ENCODE measurements at regions not wholly inside any gene's neighbourhood (a gene's known extent, or its start where the extent isn't known, plus 50 kb on each side); places are given as distances from the start of the nearest gene placed in this dataset.

DNA sequence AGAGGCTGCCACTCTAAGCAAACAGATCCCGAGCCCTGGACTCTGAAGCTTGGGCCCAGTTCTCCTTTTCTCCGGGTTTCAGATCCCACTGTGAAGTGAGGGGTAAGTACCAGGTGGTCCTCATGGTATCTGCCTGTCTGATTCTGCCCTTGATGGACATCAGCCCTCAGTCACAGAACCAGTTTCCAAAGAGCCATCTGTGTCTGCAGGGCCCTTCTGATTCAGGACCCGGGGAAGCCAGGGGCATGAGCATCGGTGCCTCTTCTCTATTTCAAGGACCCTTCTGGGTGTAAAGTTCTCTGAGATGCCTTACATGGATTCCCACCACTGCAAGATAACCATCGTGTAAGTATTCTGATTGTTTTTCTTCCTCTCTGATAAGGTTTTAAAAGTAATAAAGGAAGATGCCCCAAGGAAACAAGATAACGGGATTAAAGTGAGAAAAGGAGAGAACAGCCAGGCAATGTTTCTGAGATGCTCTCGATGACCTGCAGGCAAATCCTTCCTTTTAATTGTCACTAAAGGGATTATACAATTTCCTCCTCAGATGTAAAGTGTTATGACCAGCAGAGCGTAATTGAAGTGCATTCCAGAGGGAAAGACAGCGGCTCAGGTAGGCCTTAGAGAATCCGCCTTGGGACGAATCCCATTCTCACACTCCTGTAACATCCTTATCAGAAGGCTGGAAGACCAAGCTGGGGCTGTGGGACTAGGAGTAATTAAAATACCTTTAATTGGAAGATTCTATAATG is 924.3 kb downstream of the TBC1D22A start:
- DNase-seq (ENCODE audit: low read depth), result no peak
- H3K4me3 ChIP-seq (ENCODE audit: low read depth, low read length), result no peak overlapping the region
- TF ChIP-seq, protein P1, sequence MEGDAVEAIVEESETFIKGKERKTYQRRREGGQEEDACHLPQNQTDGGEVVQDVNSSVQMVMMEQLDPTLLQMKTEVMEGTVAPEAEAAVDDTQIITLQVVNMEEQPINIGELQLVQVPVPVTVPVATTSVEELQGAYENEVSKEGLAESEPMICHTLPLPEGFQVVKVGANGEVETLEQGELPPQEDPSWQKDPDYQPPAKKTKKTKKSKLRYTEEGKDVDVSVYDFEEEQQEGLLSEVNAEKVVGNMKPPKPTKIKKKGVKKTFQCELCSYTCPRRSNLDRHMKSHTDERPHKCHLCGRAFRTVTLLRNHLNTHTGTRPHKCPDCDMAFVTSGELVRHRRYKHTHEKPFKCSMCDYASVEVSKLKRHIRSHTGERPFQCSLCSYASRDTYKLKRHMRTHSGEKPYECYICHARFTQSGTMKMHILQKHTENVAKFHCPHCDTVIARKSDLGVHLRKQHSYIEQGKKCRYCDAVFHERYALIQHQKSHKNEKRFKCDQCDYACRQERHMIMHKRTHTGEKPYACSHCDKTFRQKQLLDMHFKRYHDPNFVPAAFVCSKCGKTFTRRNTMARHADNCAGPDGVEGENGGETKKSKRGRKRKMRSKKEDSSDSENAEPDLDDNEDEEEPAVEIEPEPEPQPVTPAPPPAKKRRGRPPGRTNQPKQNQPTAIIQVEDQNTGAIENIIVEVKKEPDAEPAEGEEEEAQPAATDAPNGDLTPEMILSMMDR (IDR thresholded peaks at IDR 0.05; ENCODE audit: low read depth, low read length, missing control alignments), result no peak

GRCh38 chr22:47681411-47682165 is 919.1 kb downstream of the TBC1D22A start:
- DNase-seq (ENCODE audit: low read depth), result no peak
- no peak overlapping the region for H3K4me3 ChIP-seq (ENCODE audit: low read depth, low read length)
- TF ChIP-seq, protein P1 (IDR thresholded peaks at IDR 0.05; ENCODE audit: low read depth, low read length, missing control alignments), result no peak

GRCh38 chr22:47678636-47679287 is 916.3 kb downstream of the TBC1D22A start:
- DNase-seq (ENCODE audit: low read depth), result no peak
- no peak overlapping the region for H3K4me3 ChIP-seq (ENCODE audit: low read depth, low read length)

GRCh38 chr22:47678048-47678447 is 915.6 kb downstream of the TBC1D22A start:
- TF ChIP-seq, protein P1 (IDR thresholded peaks at IDR 0.05; ENCODE audit: low read depth, low read length, missing control alignments), result no peak
- no peak for DNase-seq (ENCODE audit: low read depth)
- no peak overlapping the region for H3K4me3 ChIP-seq (ENCODE audit: low read depth, low read length)

More at GRCh38 chr22:47678636-47679287, 916.3 kb downstream of the TBC1D22A start:
- TF ChIP-seq, protein P1 (IDR thresholded peaks at IDR 0.05; ENCODE audit: low read depth, low read length, missing control alignments), result no peak

DNA sequence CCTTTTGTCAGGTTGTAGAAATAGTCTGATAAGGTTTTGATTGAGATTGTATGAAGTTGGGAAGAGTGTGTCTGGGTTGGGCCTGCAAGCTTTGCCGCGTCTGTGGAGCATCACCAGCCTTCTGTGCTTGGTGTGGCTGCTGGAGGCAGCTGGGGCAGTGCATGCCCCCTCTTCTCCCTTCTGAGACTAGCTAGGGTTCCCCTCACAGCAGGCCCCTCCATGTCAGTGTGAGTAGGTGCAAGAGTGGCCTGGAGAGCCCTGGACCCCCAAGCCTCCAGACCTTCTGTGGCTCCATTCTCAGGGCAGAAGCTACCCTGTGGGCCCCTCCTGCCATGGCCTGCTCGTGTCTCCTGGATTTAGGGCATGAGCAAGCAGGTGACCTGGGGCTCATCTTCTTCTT is 914.2 kb downstream of the TBC1D22A start:
- DNase-seq (ENCODE audit: low read depth), result no peak
- no peak overlapping the region for H3K4me3 ChIP-seq (ENCODE audit: low read depth, low read length)
- TF ChIP-seq, protein P1 (IDR thresholded peaks at IDR 0.05; ENCODE audit: low read depth, low read length, missing control alignments), result no peak

DNA sequence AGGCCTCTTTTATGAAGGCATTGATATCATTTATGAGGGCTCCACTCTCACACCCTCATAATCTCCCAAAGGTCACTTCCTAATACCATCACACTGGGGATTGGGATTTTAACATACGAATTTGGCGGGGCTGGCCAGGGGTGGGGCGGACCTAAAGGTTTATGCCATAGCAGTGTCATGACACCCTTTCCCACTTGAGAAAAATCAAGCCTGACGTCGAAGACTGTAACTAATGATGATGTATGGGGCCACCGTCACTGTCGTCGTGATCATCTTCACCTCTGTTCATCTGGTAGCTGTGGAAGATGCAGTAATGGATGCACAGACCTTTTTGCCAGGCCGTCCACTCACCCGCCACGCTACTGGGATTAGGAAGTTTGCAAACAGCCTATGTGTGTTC is 912.1 kb downstream of the TBC1D22A start:
- H3K4me3 ChIP-seq (ENCODE audit: low read depth, low read length), result no peak overlapping the region
- TF ChIP-seq, protein P1 (IDR thresholded peaks at IDR 0.05; ENCODE audit: low read depth, low read length, missing control alignments), result no peak
- no peak for DNase-seq (ENCODE audit: low read depth)
